ENCODE measurements at regions not wholly inside any gene's neighbourhood (a gene's known extent, or its start where the extent isn't known, plus 50 kb on each side); places are given as distances from the start of the nearest gene placed in this dataset.

- no peak for TF ChIP-seq EZH2 (optimal IDR thresholded peaks at IDR 0.05; ENCODE audit: low read depth, low read length)
- TF ChIP-seq CTCF (IDR thresholded peaks at IDR 0.05; ENCODE audit: low read length), result no peak
- TF ChIP-seq EZH2phosphoT487 (IDR thresholded peaks at IDR 0.05; ENCODE audit: low read length), result no peak
Observed at GRCh38 chr4:115331241-115331640, 217.8 kb upstream of the NDST4 start.

Measured in MM.1S (cell line).